ENCODE measurements at regions not wholly inside any gene's neighbourhood (a gene's known extent, or its start where the extent isn't known, plus 50 kb on each side); places are given as distances from the start of the nearest gene placed in this dataset.

GRCh38 chr13:53732664-53733063 lies 704.1 kb downstream of the OLFM4 start:
- no peaks in the 10 kb centered on the region for H3K36me3 ChIP-seq (ENCODE audit: control insufficient read depth in 2 of 4, insufficient read depth in 4 of 4, low read length in 3 of 4)
- no peak overlapping the region for H3K18ac ChIP-seq (ENCODE audit: extremely low read depth, low read length)

More at GRCh38 chr13:53732664-53733063, 704.1 kb downstream of the OLFM4 start:
- H2BK12ac ChIP-seq (ENCODE audit: low read depth, low read length): no peak overlapping the region
- WGBS, 2 experiments (ENCODE audit: extremely low coverage in 1 of 2, insufficient coverage in 1 of 2, insufficient read length in 1 of 2, insufficient replicate concordance in 2 of 2, low coverage in 1 of 2, low lambda C conversion rate in 2 of 2, missing lambda C conversion rate in 1 of 2): 89% methylated on average over 3 of the region's 3 CpGs; no CpG with 5 or more reads in 1 of the 2 experiments
- H3K79me1 ChIP-seq (ENCODE audit: low read depth, low read length): no peaks in the 10 kb centered on the region
- no peaks in the 10 kb centered on the region for H4K20me1 ChIP-seq (replicated peaks in 1 of 2; ENCODE audit: control insufficient read depth in 1 of 2, insufficient read depth in 2 of 2, low read length in 2 of 2)
- H3K4me2 ChIP-seq (ENCODE audit: insufficient read depth in 1 of 2, low read depth in 2 of 2, low read length in 2 of 2): no peak overlapping the region
- POLR2A ChIA-PET (ENCODE audit: partially characterized antibody): no interaction called here
- H3K79me2 ChIP-seq (ENCODE audit: control insufficient read depth in 1 of 2, insufficient read depth in 2 of 2, low read length in 2 of 2): no peaks in the 10 kb centered on the region
- H2BK20ac ChIP-seq (ENCODE audit: low read length): no peak overlapping the region
- no peak overlapping the region for H2BK5ac ChIP-seq (ENCODE audit: low read depth, low read length)
- CTCF ChIA-PET (ENCODE audit: partially characterized antibody): interaction anchor here (0.6 kb wide), 1 partner anchor 11 kb away, joined by 3 read pairs; no protein-coding TSS in a partner anchor
- H4K91ac ChIP-seq (replicated peaks; ENCODE audit: insufficient read length, low read length): no peak overlapping the region
- no peak overlapping the region for H2BK120ac ChIP-seq (replicated peaks; ENCODE audit: low read depth, low read length)
- H2AFZ ChIP-seq (ENCODE audit: low read length): no peak overlapping the region
- H3K9me3 ChIP-seq (ENCODE audit: insufficient read depth in 2 of 2, low read depth in 1 of 2, low read length in 1 of 2): no peaks in the 10 kb centered on the region
- no peak overlapping the region for H4K8ac ChIP-seq (ENCODE audit: extremely low read depth, insufficient read depth, low read length)
- H3K27me3 ChIP-seq (replicated peaks in 1 of 4; ENCODE audit: control insufficient read depth in 3 of 4, extremely low read depth in 1 of 4, insufficient read depth in 3 of 4, low read length in 3 of 4): peaks cover 0 to 3% (median 0%) of the 10 kb centered on the region in 4 experiments; a peak in 1 of 7 replicates
- H3K23me2 ChIP-seq (ENCODE audit: low read depth, low read length): no peaks in the 10 kb centered on the region
- H3K9ac ChIP-seq (replicated peaks in 1 of 4; ENCODE audit: extremely low read depth in 1 of 4, low read depth in 3 of 4, low read length in 3 of 4): no peak overlapping the region
- DNase-seq (ENCODE audit: low read depth in 1 of 2, low spot score in 2 of 2): no peak
- no peak overlapping the region for H2AK5ac ChIP-seq (ENCODE audit: low read depth, low read length)
- H3K4me3 ChIP-seq (ENCODE audit: extremely low read depth in 1 of 4, insufficient read depth in 2 of 4, low read depth in 3 of 4, low read length in 4 of 4): no peak overlapping the region
- TF ChIP-seq SAP30 (IDR thresholded peaks at IDR 0.05; ENCODE audit: insufficient read depth, insufficient replicate concordance, low read length): no peak
- no peak for TF ChIP-seq JUND (IDR thresholded peaks at IDR 0.05; ENCODE audit: low read length)
- TF ChIP-seq EZH2 (IDR thresholded peaks at IDR 0.05; ENCODE audit: low read depth, low read length, severe bottlenecking): no peak
- no peak for TF ChIP-seq CREB1 (IDR thresholded peaks at IDR 0.05)
- TF ChIP-seq, protein P1, sequence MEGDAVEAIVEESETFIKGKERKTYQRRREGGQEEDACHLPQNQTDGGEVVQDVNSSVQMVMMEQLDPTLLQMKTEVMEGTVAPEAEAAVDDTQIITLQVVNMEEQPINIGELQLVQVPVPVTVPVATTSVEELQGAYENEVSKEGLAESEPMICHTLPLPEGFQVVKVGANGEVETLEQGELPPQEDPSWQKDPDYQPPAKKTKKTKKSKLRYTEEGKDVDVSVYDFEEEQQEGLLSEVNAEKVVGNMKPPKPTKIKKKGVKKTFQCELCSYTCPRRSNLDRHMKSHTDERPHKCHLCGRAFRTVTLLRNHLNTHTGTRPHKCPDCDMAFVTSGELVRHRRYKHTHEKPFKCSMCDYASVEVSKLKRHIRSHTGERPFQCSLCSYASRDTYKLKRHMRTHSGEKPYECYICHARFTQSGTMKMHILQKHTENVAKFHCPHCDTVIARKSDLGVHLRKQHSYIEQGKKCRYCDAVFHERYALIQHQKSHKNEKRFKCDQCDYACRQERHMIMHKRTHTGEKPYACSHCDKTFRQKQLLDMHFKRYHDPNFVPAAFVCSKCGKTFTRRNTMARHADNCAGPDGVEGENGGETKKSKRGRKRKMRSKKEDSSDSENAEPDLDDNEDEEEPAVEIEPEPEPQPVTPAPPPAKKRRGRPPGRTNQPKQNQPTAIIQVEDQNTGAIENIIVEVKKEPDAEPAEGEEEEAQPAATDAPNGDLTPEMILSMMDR (IDR thresholded peaks at IDR 0.05; ENCODE audit: control extremely low read depth in 1 of 3, insufficient read depth in 1 of 3, low read depth in 1 of 3, low read length in 3 of 3): no peak
- no peak for TF ChIP-seq TCF12 (IDR thresholded peaks at IDR 0.05; ENCODE audit: low read depth, low read length)
- TF ChIP-seq HDAC2 (IDR thresholded peaks at IDR 0.05; ENCODE audit: borderline replicate concordance in 1 of 2, low read depth in 2 of 2, low read length in 2 of 2): no peak
- TF ChIP-seq PHF8 (conservative IDR thresholded peaks at IDR 0.05; ENCODE audit: low read depth, low read length): no peak
- TF ChIP-seq GABPA (IDR thresholded peaks at IDR 0.05; ENCODE audit: borderline replicate concordance, insufficient read depth, low read length): no peak
- no peak overlapping the region for H3K4ac ChIP-seq (replicated peaks; ENCODE audit: insufficient read length, low read depth, low read length)
- no peak overlapping the region for H2BK15ac ChIP-seq (ENCODE audit: low read length)
- FAIRE-seq: no peak
- no peaks in the 10 kb centered on the region for H3K4me1 ChIP-seq (replicated peaks in 1 of 4; ENCODE audit: control insufficient read depth in 3 of 4, insufficient read depth in 4 of 4, low read length in 3 of 4)
- no peak overlapping the region for H3K27ac ChIP-seq (ENCODE audit: low read depth, low read length)
- no peak overlapping the region for H3K23ac ChIP-seq (ENCODE audit: insufficient read length)
- no peak overlapping the region for H3K56ac ChIP-seq (replicated peaks; ENCODE audit: insufficient read length, low read depth, low read length)
- H4K5ac ChIP-seq (ENCODE audit: insufficient read length, low read depth, low read length): no peak overlapping the region
- H3K14ac ChIP-seq (ENCODE audit: insufficient read length): no peak overlapping the region
